PC-9 (cell line): ENCODE measurements at regions not wholly inside any gene's neighbourhood (a gene's known extent, or its start where the extent isn't known, plus 50 kb on each side); places are given as distances from the start of the nearest gene placed in this dataset.

ENCODE experiments used
- BruUV-seq: library from RNA; stranded (reverse); fragments of 400-500 nt; replicated peaks from 2 replicates; lab custom pipeline; 2021; lab: Mats Ljungman, UMichigan
- CTCF ChIA-PET: fragments of 300-600 bp; sonication (Branson Sonifier 250); formaldehyde crosslinking; loops from one replicate; lab custom pipeline; 2022; ENCODE audit warnings: antibody characterized with exemption; lab: Charles Lee
- POLR2A ChIA-PET: fragments of 300-600 bp; sonication (Branson Sonifier 250); formaldehyde crosslinking; loops from one replicate; lab custom pipeline; 2022; ENCODE audit warnings: antibody characterized with exemption; ENCODE audit not compliant: unreplicated experiment; lab: Charles Lee
- DNase-seq, 2 experiments: peaks; one replicate each; pipeline versions ENCODE4 v3.0.0 to v3.0.0-alpha.2; 2015 to 2022; ENCODE audit warnings: mixed read lengths in 1 of 2
- H2AFZ ChIP-seq: fragments of 200-600 bp; sonication (generic); 2 replicates; pipeline ENCODE4 v1.8.1; 2017; ENCODE audit warnings: antibody characterized with exemption
- H3F3A ChIP-seq: fragments of 200-600 bp; sonication (generic); 2 replicates; pipeline ENCODE4 v1.8.1; 2017; ENCODE audit warnings: antibody characterized with exemption, mild to moderate bottlenecking, low read depth; ENCODE audit not compliant: insufficient read depth
- H3K27ac ChIP-seq: fragments of 200-600 bp; sonication (generic); 2 replicates; pipeline ENCODE4 v1.6.1; 2016; ENCODE audit warnings: mixed run types
- H3K27me3 ChIP-seq: fragments of 200-600 bp; sonication (generic); 2 replicates; pipeline ENCODE4 v1.6.1; 2016; ENCODE audit warnings: low read depth, mixed run types; ENCODE audit not compliant: insufficient read depth
- H3K36me3 ChIP-seq: fragments of 200-600 bp; sonication (generic); 2 replicates; pipeline ENCODE4 v1.6.1; 2016; ENCODE audit warnings: low read depth, mixed run types
- H3K4me1 ChIP-seq: fragments of 200-600 bp; sonication (generic); replicated peaks from 2 replicates; pipeline ENCODE4 v1.6.1; 2016; ENCODE audit warnings: mixed run types; ENCODE audit not compliant: insufficient read depth
- H3K4me2 ChIP-seq: fragments of 200-600 bp; sonication (generic); 2 replicates; pipeline ENCODE4 v1.6.1; 2017; ENCODE audit warnings: mixed run types
- H3K4me3 ChIP-seq: fragments of 200-600 bp; sonication (generic); 2 replicates; pipeline ENCODE4 v1.6.1; 2016; ENCODE audit warnings: mixed run types
- H3K79me2 ChIP-seq: fragments of 200-600 bp; sonication (generic); 2 replicates; pipeline ENCODE4 v1.6.1; 2017; ENCODE audit warnings: low read depth, mixed run types
- H3K9me2 ChIP-seq: fragments of 200-600 bp; sonication (generic); 2 replicates; pipeline ENCODE4 v1.8.1; 2017; ENCODE audit warnings: mild to moderate bottlenecking; ENCODE audit not compliant: insufficient read depth
- H3K9me3 ChIP-seq: fragments of 200-600 bp; sonication (generic); 2 replicates; pipeline ENCODE4 v1.8.1; 2016; ENCODE audit warnings: low read depth; ENCODE audit not compliant: insufficient read depth
- H4K20me1 ChIP-seq: fragments of 200-600 bp; sonication (generic); 2 replicates; pipeline ENCODE4 v1.8.1; 2017; ENCODE audit not compliant: insufficient read depth
- CTCF ChIP-seq: fragments of 200-600 bp; sonication (generic); conservative IDR thresholded peaks from 2 replicates; pipeline ENCODE4 v1.6.1; 2017; ENCODE audit warnings: mixed run types, antibody characterized with exemption, mild to moderate bottlenecking, moderate library complexity
- EZH2 ChIP-seq: fragments of 200-600 bp; sonication (generic); IDR thresholded peaks from 2 replicates; pipeline ENCODE4 v1.8.0; 2017; ENCODE audit warnings: antibody characterized with exemption, low read depth
- intact Hi-C: fragments of 100-400 bp; cut with micrococcal nuclease; formaldehyde crosslinking; loops from one replicate; pipeline ENCODE4 v1.10.0; 2022; ENCODE audit not compliant: unreplicated experiment

GRCh38 chr6:132969196-132969595 is 154.8 kb downstream of the RPS12 start:
- no peaks in the 10 kb centered on the region for H4K20me1 ChIP-seq
- H3K4me1 ChIP-seq: peaks cover 16% of the 10 kb centered on the region
- H3K9me3 ChIP-seq: no peaks in the 10 kb centered on the region
- intact Hi-C loops: no loop called here
- POLR2A ChIA-PET: no interaction called here
- BruUV-seq: no TSS peak
- H3K4me3 ChIP-seq: no peak overlapping the region
- 0 out of 2 replicates have a peak, but pooled peaks cover under 1% of the 10 kb centered on the region for H3F3A ChIP-seq
- H3K9me2 ChIP-seq: no peaks in the 10 kb centered on the region
- no peak overlapping the region for H2AFZ ChIP-seq
- no peaks in the 10 kb centered on the region for H3K79me2 ChIP-seq
- H3K4me2 ChIP-seq: no peak overlapping the region
- H3K36me3 ChIP-seq: no peaks in the 10 kb centered on the region
- H3K27me3 ChIP-seq: no peaks in the 10 kb centered on the region
- CTCF ChIA-PET: no interaction called here
- TF ChIP-seq CTCF (no peak), EZH2 (no peak)
- no peak for DNase-seq
- no peak overlapping the region for H3K27ac ChIP-seq

GRCh38 chr6:132971676-132972075 is 157.3 kb downstream of the RPS12 start:
- no peak for DNase-seq
- Histone ChIP-seq H3K4me1 (peaks cover 9% of the 10 kb centered on the region), H2AFZ (no peak overlapping the region), H3K27me3 (no peaks in the 10 kb centered on the region), H3F3A (no peaks in the 10 kb centered on the region), H3K9me3 (no peaks in the 10 kb centered on the region), H3K27ac (no peak overlapping the region), H4K20me1 (no peaks in the 10 kb centered on the region), H3K9me2 (no peaks in the 10 kb centered on the region), H3K36me3 (no peaks in the 10 kb centered on the region), H3K79me2 (no peaks in the 10 kb centered on the region), H3K4me2 (no peak overlapping the region), H3K4me3 (no peak overlapping the region)
- ChIA-PET POLR2A (no interaction called here), CTCF (no interaction called here)
- intact Hi-C loops: no loop called here
- no TSS peak for BruUV-seq
- TF ChIP-seq CTCF (no peak), EZH2 (no peak)

- H2AFZ ChIP-seq: no peak overlapping the region
- DNase-seq: no peak
- no peaks in the 10 kb centered on the region for H3K79me2 ChIP-seq
- H3K36me3 ChIP-seq: no peaks in the 10 kb centered on the region
- H3K4me2 ChIP-seq: no peak overlapping the region
- BruUV-seq: no TSS peak
- H3K4me1 ChIP-seq: peaks cover 9% of the 10 kb centered on the region
- no peaks in the 10 kb centered on the region for H3K9me3 ChIP-seq
- ChIA-PET CTCF (interaction anchor here (0.6 kb wide), 1 partner anchor 13 kb away, joined by 5 read pairs; no protein-coding TSS in a partner anchor), POLR2A (no interaction called here)
- no peaks in the 10 kb centered on the region for H3K9me2 ChIP-seq
- H4K20me1 ChIP-seq: no peaks in the 10 kb centered on the region
- H3K4me3 ChIP-seq: no peak overlapping the region
- no peaks in the 10 kb centered on the region for H3F3A ChIP-seq
- no peak overlapping the region for H3K27ac ChIP-seq
- intact Hi-C loops: no loop called here
- H3K27me3 ChIP-seq: no peaks in the 10 kb centered on the region
- TF ChIP-seq EZH2: no peak
- TF ChIP-seq CTCF: no peak
These were observed 157.9 kb downstream of the RPS12 start for GRCh38 chr6:132972254-132972653.
